NCI-H1694 (cell line): ENCODE measurements at regions not wholly inside any gene's neighbourhood (a gene's known extent, or its start where the extent isn't known, plus 50 kb on each side); places are given as distances from the start of the nearest gene placed in this dataset.
"Not testable (repeated sequence)": the region's sequence is repeated elsewhere in the genome, so short reads cannot be mapped to it uniquely, and the experiment has no call there.

ENCODE experiments used
- DNase-seq: peaks from one replicate; lab custom pipeline; 2025; lab: John Stamatoyannopoulos, UW

GRCh38 chr10:45118929-45119328, 118.2 kb downstream of the ZNF22 start:
- DNase-seq: no peak

- DNase-seq: not testable (repeated sequence)
These were observed 121.6 kb downstream of the ZNF22 start for GRCh38 chr10:45122180-45122860.

- DNase-seq: no peak
These were observed 134.9 kb downstream of the ZNF22 start for GRCh38 chr10:45135443-45136198.

- no peak for DNase-seq
These were observed 135.5 kb downstream of the ZNF22 start for GRCh38 chr10:45136256-45136655.

- no peak for DNase-seq
These were observed 143.8 kb downstream of the ZNF22 start for GRCh38 chr10:45144326-45145070.

- DNase-seq: not testable (repeated sequence)
These were observed 144.4 kb downstream of the ZNF22 start for GRCh38 chr10:45145143-45145542.

- no peak for DNase-seq
These were observed 146.3 kb downstream of the ZNF22 start for GRCh38 chr10:45147000-45147399.

GRCh38 chr10:45150997-45151396, 150.3 kb downstream of the ZNF22 start:
- no peak for DNase-seq

- no peak for DNase-seq
These were observed 150.9 kb downstream of the ZNF22 start for GRCh38 chr10:45151467-45152214.

- DNase-seq: no peak
These were observed 152.0 kb downstream of the ZNF22 start for GRCh38 chr10:45152726-45153125.

- no peak for DNase-seq
These were observed 153.8 kb downstream of the ZNF22 start for GRCh38 chr10:45154502-45154901.

GRCh38 chr10:45155784-45156183, 155.1 kb downstream of the ZNF22 start:
- no peak for DNase-seq

GRCh38 chr10:45160271-45160670, 155.1 kb downstream of the OR13A1 start:
- DNase-seq: no peak

- DNase-seq: no peak
These were observed 152.0 kb downstream of the OR13A1 start for GRCh38 chr10:45163315-45163975.

GRCh38 chr10:45175520-45176118, 139.8 kb downstream of the OR13A1 start:
- not testable (repeated sequence) for DNase-seq

- DNase-seq: no peak
These were observed 135.7 kb downstream of the OR13A1 start for GRCh38 chr10:45179691-45180090.

- DNase-seq: no peak
These were observed 134.9 kb downstream of the OR13A1 start for GRCh38 chr10:45180507-45180906.

GRCh38 chr10:45180946-45181875, 134.2 kb downstream of the OR13A1 start:
- DNase-seq: no peak

GRCh38 chr10:45183174-45183573, 132.2 kb downstream of the OR13A1 start:
- no peak for DNase-seq
